MM.1S (cell line): ENCODE measurements at regions not wholly inside any gene's neighbourhood (a gene's known extent, or its start where the extent isn't known, plus 50 kb on each side); places are given as distances from the start of the nearest gene placed in this dataset.

Source experiments
- CTCF ChIP-seq: fragments of 300-600 bp; sonication (generic); IDR thresholded peaks from 2 replicates; pipeline ENCODE4 v1.5.1; 2016; ENCODE audit warnings: antibody characterized with exemption, low read length, mixed read lengths
- EZH2 ChIP-seq: fragments of 300-600 bp; sonication (generic); optimal IDR thresholded peaks from 2 replicates; pipeline ENCODE3; 2017; ENCODE audit warnings: low read depth, mild to moderate bottlenecking, antibody characterized with exemption, low read length, mixed read lengths
- EZH2phosphoT487 ChIP-seq: fragments of 300-600 bp; sonication (generic); IDR thresholded peaks from 2 replicates; pipeline ENCODE4 v1.6.1; 2018; ENCODE audit warnings: antibody characterized with exemption, low read length

GRCh38 chr14:82432301-82433105, 898.9 kb upstream of the SEL1L start:
- TF ChIP-seq CTCF (no peak), EZH2phosphoT487 (no peak), EZH2 (no peak)
